GM23338 (cell line): ENCODE measurements at regions not wholly inside any gene's neighbourhood (a gene's known extent, or its start where the extent isn't known, plus 50 kb on each side); places are given as distances from the start of the nearest gene placed in this dataset.

Experiments
- EZH2phosphoT487 ChIP-seq: fragments of 200-600 bp; sonication (generic); IDR thresholded peaks from one replicate; pipeline ENCODE4 v1.8.1; 2018; ENCODE audit warnings: antibody characterized with exemption; ENCODE audit not compliant: unreplicated experiment
- POLR2AphosphoS5 ChIP-seq: IDR thresholded peaks from 2 replicates; pipeline ENCODE4 v1.6.1; 2016; ENCODE audit warnings: antibody characterized with exemption, low read depth
- TF ChIP-seq, protein P1 (sequence below), 2 experiments: fragments of 200-600 bp in 1 of 2; sonication (generic) in 1 of 2; conservative IDR thresholded peaks; 2 replicates each; pipeline versions ENCODE4 v1.5.1 to v1.6.1; 2016 to 2017; ENCODE audit warnings: antibody characterized with exemption in 2 of 2, low read depth in 2 of 2, mild to moderate bottlenecking in 2 of 2, moderate library complexity in 1 of 2

DNA sequence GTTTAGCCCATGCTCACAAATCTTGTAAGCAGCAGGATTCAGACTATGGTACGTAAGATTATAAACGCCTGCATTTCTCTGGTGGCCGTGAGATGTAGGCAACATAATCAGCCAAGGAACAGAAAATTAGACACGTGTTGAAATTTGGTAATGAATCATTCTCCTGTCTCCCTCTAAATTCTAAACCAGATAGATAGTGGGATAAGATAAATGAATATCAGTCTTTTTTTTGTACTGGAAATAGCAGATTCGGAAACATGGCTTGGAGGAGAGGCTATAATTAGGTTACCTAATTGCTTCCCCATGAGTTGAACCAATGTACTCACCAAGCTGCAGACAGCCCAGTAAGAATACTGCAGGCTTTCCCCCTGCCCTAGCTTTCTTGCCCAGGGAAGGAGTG lies 172.3 kb downstream of the TGFB2 start:
- TF ChIP-seq, protein P1, sequence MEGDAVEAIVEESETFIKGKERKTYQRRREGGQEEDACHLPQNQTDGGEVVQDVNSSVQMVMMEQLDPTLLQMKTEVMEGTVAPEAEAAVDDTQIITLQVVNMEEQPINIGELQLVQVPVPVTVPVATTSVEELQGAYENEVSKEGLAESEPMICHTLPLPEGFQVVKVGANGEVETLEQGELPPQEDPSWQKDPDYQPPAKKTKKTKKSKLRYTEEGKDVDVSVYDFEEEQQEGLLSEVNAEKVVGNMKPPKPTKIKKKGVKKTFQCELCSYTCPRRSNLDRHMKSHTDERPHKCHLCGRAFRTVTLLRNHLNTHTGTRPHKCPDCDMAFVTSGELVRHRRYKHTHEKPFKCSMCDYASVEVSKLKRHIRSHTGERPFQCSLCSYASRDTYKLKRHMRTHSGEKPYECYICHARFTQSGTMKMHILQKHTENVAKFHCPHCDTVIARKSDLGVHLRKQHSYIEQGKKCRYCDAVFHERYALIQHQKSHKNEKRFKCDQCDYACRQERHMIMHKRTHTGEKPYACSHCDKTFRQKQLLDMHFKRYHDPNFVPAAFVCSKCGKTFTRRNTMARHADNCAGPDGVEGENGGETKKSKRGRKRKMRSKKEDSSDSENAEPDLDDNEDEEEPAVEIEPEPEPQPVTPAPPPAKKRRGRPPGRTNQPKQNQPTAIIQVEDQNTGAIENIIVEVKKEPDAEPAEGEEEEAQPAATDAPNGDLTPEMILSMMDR (conservative IDR thresholded peaks at IDR 0.05; ENCODE audit: low read depth in 2 of 2): no peak
- TF ChIP-seq EZH2phosphoT487 (no peak), POLR2AphosphoS5 (no peak)
